DMS79 (cell line): ENCODE measurements at regions not wholly inside any gene's neighbourhood (a gene's known extent, or its start where the extent isn't known, plus 50 kb on each side); places are given as distances from the start of the nearest gene placed in this dataset.
"Not testable (repeated sequence)": the region's sequence is repeated elsewhere in the genome, so short reads cannot be mapped to it uniquely, and the experiment has no call there.

Source experiments
- DNase-seq: peaks from one replicate; lab custom pipeline; 2025; lab: John Stamatoyannopoulos, UW

GRCh38 chr6:14389776-14390175 lies 272.2 kb downstream of the CD83 start:
- DNase-seq = not testable (repeated sequence)

DNA sequence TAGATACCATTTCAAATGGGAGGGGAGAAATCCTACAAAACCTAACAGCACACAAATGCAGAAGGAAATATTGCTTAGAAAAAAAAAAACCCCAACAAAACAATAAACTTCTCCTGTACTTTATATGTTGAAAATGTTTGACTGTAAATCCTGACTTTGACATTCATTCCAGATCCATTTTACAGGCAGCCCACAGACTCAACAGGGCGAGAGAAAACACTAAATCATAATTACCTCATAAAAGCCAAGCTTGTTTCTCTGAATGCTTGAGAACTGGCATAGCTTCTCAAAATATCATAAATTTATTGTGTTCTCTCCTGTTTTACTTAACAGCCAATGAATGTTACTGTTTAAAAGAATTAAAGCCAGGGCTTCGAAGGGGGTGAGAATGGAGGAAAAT lies 273.2 kb downstream of the CD83 start:
- DNase-seq = no peak

GRCh38 chr6:14393910-14394309 lies 276.3 kb downstream of the CD83 start:
- no peak for DNase-seq

GRCh38 chr6:14396392-14396791 lies 278.8 kb downstream of the CD83 start:
- no peak for DNase-seq

- no peak for DNase-seq
These were observed 279.4 kb downstream of the CD83 start for GRCh38 chr6:14396826-14397517.

GRCh38 chr6:14397518-14397901 lies 279.9 kb downstream of the CD83 start:
- DNase-seq = no peak

- DNase-seq = no peak
These were observed 281.4 kb downstream of the CD83 start for GRCh38 chr6:14398953-14399352.

GRCh38 chr6:14399635-14400034 lies 282.1 kb downstream of the CD83 start:
- DNase-seq = no peak

GRCh38 chr6:14401246-14401645 lies 283.7 kb downstream of the CD83 start:
- no peak for DNase-seq

DNA sequence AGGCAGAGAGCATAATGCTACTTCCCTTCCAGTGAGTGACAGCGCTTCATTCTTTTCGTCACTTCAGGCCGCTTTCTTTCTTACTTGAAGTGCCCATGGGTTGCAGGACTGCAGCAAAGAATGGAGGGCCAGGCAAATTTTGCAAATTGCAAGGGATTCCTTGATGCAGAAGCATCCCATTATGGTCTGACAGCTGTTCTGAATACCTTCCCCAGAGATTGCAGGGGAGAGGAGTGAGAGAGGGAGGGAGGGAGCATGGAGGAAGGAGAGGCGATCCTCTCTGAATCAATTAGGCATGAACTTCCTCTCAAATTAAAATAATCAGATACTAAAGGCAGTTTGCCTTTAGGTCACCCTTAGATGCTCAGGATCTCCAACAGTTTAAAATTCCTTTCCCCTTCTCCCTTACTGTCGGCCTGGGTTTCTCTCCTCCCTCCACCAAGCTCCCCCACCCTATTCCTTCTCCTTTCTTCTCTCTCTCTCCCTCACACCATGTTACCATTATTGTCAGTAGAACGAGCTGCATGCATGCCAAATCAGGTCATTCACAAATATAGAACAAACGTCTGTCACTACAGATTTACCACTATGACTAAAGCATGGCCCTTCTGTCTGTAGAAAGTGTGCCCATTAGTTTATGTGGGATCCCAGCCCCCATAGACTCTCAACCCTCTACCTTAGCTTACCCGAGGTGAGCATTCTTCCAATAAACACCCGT lies 289.2 kb downstream of the CD83 start:
- no peak for DNase-seq

GRCh38 chr6:14408446-14408845 lies 290.9 kb downstream of the CD83 start:
- no peak for DNase-seq

DNA sequence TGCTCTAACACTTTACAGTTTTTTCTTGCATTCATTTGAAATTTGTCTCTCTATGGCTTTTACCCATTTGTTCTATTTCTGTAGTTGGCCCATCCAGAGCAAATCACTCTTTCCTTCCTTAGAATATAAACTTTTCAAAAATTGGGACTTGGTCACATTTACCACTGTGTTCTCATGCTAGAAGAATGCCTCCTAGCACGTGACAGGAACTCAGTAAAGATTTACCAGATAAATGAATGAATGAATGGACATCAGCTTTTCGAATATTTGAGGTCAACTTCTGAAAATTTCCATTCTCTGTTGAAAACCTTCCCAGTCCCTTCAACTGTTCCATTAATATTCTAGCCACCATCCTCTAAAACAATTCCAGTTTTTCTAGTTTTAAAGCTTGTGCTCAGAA lies 294.5 kb downstream of the CD83 start:
- no peak for DNase-seq

DNA sequence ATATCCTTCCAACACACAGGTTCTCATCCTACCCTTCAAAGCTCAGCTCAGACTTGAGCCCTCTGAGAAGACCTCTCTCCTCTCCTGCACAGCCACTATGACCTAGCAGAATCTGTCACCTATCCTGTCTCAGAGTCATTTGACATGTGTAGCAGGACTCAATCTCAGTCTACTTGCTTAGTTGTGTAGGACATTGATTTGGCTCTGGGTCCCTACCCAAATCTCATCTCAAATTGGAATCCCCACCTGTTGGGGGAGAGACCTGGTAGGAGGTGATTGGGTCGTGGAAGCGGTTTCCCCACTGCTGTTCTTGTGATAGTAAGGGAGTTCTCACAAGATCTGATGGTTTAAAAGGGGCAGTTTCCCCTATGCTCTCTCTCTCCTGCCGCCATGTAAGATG lies 297.9 kb downstream of the CD83 start:
- DNase-seq = no peak

DNA sequence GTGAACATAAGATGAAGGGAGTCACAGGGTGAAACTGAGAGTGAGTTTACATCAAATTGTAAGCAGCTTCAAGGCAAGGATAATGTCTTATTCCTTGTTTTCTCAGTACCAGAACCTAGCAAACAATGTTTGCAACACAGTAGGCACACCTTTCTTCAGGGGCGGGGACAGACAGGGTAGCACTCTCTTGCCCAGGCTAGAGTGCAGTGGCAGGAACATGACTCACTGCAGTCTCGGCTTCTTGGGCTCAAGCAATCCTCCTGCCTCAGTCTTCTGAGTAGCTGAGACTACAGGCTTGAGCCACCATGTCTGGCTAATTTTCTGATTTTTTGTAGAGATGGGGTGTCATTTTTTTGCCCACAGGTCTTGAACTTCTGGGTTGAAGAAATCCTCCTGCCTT lies 299.8 kb downstream of the CD83 start:
- DNase-seq = no peak

- not testable (repeated sequence) for DNase-seq
These were observed 301.7 kb downstream of the CD83 start for GRCh38 chr6:14419224-14419623.

DNA sequence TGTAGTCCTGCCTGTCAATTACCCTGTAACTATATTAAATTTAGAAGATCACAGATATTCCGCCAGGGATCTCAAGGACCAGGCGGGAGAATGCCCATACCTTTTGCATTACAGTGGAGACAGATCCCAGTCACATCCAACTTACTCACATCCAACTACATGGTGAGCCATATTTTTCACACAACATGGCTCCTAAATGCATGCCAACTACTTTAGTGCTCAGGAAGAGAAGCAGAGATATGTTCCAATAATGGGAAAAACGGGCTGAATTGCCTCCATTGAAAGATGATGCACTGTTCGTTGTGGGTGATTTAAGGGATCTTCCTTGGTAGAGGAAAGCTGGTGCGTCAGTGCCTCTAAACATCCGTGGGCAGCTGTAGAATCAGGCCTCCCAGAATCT lies 304.5 kb downstream of the CD83 start:
- DNase-seq = no peak

DNA sequence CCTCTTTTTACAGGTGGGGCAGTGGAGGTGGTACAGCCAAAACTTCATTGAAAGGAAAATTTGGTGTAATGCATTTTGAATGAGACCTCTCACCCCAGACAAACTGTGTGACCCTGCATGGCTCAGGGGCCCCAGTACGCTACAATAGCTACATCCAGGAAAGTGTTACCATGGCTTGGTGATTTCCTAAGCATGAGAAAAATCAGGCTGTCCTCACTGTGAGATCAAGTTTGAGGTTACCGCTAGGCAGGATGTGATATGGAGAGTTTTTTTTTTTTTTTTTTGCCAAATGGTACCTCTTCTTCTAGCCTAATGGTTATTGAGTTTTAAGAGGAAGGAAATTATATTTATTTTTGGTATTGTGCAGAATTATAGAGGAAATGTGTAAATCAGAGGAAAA lies 305.3 kb downstream of the CD83 start:
- DNase-seq = no peak

GRCh38 chr6:14423330-14423729 lies 305.8 kb downstream of the CD83 start:
- no peak for DNase-seq

DNA sequence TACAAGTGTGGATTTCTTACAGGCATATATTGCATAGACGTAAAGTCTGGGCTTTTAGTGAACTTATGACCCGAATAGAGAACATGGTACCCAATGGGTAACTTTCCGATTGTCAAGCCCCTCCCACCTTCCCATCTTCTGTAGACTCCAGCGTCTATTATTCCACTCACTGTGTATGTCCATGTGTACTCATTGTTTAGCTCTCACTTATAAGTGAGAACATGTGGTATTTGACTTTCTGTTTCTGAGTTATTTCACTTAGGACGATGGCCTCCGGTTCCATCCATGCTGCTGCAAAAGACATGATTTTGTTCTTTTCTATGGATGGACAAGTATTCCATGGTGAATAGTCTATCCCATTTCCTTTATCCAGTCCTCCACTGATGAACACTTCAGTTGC lies 306.4 kb downstream of the CD83 start:
- DNase-seq = no peak

DNA sequence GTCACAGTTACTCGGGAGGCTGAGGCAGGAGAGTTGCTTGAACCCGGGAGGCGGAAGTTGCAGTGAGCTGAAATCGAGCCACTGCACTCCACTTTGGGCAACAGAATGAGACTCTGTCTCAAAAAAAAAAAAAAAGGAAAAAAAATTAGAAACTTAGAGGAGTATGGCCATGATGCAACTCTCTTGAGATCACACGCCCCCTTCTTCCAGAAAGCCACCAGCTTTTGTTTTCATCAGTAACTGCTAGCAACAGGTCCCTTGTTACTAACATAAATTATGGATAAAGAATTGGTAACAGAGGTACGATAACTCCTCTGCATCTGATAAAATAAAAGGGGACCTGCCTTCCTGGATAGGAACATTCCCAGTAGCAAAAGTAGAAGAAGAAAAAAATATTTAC lies 308.2 kb downstream of the CD83 start:
- DNase-seq = no peak

DNA sequence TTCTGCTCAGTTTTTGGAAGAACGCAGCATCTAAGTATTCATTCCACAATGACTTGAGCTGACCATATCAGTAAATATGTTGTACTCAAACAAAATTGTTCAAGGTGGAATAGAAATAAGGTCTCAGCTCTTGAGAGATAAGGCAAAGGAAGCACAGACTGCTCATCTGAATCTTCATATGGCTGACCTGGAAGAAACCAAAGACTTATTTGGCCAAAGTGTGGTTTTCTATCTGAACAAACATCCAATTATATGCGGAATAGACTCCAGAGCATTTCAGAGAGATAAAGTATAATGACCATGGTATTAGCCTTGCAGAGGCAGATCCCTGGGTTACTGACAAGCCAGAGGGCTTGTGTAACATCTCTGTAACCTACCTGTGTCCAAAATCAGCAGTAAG lies 308.7 kb downstream of the CD83 start:
- DNase-seq = no peak

GRCh38 chr6:14428269-14428668 lies 310.7 kb downstream of the CD83 start:
- DNase-seq = no peak

DNA sequence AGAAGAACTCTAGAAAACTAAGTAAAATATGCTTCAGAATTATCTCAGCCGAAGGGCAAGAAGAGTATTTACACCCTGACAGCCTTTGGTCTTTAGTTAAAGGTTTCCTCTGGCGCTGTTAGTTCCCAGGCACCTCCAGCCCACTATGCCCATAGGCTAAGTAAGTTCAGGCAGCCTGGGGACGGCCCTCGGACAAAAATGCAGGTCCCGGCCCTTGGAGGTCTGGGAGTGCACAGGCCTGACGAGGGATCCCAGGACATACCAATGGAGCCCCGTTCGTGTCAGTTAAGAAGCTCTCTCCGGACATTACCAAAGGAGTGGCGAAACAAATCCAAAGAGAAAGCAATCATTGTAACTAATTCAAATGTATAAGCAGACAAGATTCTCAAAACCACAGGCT lies 311.8 kb downstream of the CD83 start:
- no peak for DNase-seq

DNA sequence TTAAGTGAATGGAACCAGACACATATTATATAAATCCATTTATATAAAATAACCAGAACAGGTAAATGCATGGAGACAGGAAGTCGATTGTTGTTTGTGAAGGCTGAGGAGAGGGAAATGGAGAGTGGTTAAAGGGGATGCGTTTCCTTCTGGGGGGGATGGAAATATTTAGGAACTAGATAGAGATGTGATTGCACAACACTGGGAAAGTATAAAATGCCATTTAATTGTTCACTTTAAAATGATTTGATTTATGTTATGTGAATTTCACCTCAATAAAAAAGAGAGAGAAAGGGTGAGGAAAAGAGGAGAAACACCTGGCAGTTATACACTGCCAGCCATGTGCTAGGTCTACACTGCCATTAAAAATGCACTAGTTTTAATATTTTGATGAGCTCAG lies 312.6 kb downstream of the CD83 start:
- DNase-seq = no peak
